HFFc6 (cell line): ENCODE measurements at regions not wholly inside any gene's neighbourhood (a gene's known extent, or its start where the extent isn't known, plus 50 kb on each side); places are given as distances from the start of the nearest gene placed in this dataset.

ENCODE experiments used
- DNase-seq: peaks from one replicate; pipeline ENCODE4 v3.0.0-alpha.2; 2018
- H3K27ac Mint-ChIP-seq: 2 replicates; pipeline ENCODE4 v1.8.0; 2020; ENCODE audit warnings: mild to moderate bottlenecking, mixed read lengths
- H3K27me3 Mint-ChIP-seq: 2 replicates; pipeline ENCODE4 v1.8.0; 2021; ENCODE audit warnings: mild to moderate bottlenecking, moderate library complexity, mixed read lengths; ENCODE audit not compliant: insufficient read depth
- H3K36me3 Mint-ChIP-seq: 2 replicates; pipeline ENCODE4 v1.8.0; 2021; ENCODE audit warnings: low read depth, mixed read lengths
- H3K4me1 Mint-ChIP-seq: 2 replicates; pipeline ENCODE4 v1.8.0; 2020; ENCODE audit warnings: low read depth, mixed read lengths
- H3K4me3 Mint-ChIP-seq: 2 replicates; pipeline ENCODE4 v1.8.0; 2020; ENCODE audit warnings: mild to moderate bottlenecking, moderate library complexity, mixed read lengths
- H3K9me3 Mint-ChIP-seq: 2 replicates; pipeline ENCODE4 v1.8.0; 2020; ENCODE audit warnings: mild to moderate bottlenecking, mixed read lengths
- TF ChIP-seq, protein P1 (sequence below): fragments of 200-600 bp; sonication (generic); IDR thresholded peaks from 2 replicates; pipeline ENCODE4 v1.5.0; 2021; ENCODE audit warnings: antibody characterized with exemption, mild to moderate bottlenecking

DNA sequence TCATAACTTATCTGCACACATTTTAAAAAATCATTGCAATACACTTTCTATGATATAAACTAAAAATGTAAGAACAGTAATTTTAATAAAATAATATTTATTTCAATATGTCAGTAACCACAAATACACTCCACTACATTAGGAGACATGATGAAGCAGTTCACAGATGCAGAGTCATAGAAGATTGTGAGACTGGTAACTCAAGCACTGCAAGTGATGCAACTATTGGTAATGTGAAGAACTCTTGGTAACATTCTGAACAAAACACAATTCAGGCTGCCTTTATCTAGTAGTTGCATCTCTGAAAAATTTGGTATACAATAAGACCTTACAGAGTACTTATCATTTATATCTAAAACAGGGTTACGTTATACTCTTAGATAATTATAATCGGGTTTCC is 52.6 kb upstream of the LRAT start:
- Mint-ChIP-seq H3K9me3 (peaks cover 20% of the 10 kb centered on the region), H3K27me3 (no peaks in the 10 kb centered on the region; the same call in 1 of the 2 replicates)
- DNase-seq: no peak

DNA sequence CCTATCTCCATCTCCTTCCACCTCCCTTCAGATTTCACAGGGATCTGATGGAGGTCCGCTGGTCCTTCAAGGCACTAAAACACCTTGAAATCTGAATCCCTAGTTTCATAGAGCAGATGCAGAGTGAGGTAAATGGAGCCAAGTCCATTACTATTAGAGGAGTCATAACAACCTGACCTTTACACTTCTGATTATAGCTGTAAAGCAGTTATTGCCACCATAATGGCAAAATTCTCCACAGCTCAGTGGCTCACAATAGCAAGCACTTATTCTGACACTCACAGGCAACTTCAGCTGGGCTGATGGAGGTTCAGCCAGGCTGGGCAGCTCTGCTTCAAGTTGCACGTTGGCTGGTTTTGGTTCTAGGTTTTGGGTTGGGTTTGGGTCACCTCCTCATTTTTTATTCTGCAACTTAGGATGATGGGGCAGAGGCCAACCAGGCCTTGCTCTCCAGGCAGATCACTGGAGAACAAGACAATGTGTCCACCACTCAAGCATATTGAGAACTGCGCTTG is 51.4 kb upstream of the LRAT start:
- peaks cover 30% of the 10 kb centered on the region for H3K9me3 Mint-ChIP-seq
- H3K36me3 Mint-ChIP-seq: peaks cover 4% of the 10 kb centered on the region; the same call in 1 of the 2 replicates
- H3K4me3 Mint-ChIP-seq: no peak overlapping the region
- no peaks in the 10 kb centered on the region; the same call in 1 of the 2 replicates for H3K27me3 Mint-ChIP-seq
- TF ChIP-seq, protein P1, sequence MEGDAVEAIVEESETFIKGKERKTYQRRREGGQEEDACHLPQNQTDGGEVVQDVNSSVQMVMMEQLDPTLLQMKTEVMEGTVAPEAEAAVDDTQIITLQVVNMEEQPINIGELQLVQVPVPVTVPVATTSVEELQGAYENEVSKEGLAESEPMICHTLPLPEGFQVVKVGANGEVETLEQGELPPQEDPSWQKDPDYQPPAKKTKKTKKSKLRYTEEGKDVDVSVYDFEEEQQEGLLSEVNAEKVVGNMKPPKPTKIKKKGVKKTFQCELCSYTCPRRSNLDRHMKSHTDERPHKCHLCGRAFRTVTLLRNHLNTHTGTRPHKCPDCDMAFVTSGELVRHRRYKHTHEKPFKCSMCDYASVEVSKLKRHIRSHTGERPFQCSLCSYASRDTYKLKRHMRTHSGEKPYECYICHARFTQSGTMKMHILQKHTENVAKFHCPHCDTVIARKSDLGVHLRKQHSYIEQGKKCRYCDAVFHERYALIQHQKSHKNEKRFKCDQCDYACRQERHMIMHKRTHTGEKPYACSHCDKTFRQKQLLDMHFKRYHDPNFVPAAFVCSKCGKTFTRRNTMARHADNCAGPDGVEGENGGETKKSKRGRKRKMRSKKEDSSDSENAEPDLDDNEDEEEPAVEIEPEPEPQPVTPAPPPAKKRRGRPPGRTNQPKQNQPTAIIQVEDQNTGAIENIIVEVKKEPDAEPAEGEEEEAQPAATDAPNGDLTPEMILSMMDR: no peak
- DNase-seq: no peak
- H3K27ac Mint-ChIP-seq: no peak overlapping the region
- no peaks in the 10 kb centered on the region for H3K4me1 Mint-ChIP-seq

More for the DNA sequence above, 52.6 kb upstream of the LRAT start:
- no peak overlapping the region for H3K4me3 Mint-ChIP-seq
- no peak overlapping the region for H3K27ac Mint-ChIP-seq
- H3K36me3 Mint-ChIP-seq: no peaks in the 10 kb centered on the region
- no peaks in the 10 kb centered on the region for H3K4me1 Mint-ChIP-seq
- TF ChIP-seq, protein P1: no peak
